HUES6 (cell line): ENCODE measurements at regions not wholly inside any gene's neighbourhood (a gene's known extent, or its start where the extent isn't known, plus 50 kb on each side); places are given as distances from the start of the nearest gene placed in this dataset.

Source experiments
- H3K27ac ChIP-seq: 2 replicates; pipeline ENCODE4 v1.7.0; 2013; ENCODE audit warnings: low read depth, mild to moderate bottlenecking, low read length, inconsistent platforms
- H3K27me3 ChIP-seq: 2 replicates; pipeline ENCODE4 v1.6.1; 2013; ENCODE audit warnings: low read length; ENCODE audit not compliant: control insufficient read depth, insufficient read depth
- H3K36me3 ChIP-seq: 2 replicates; pipeline ENCODE4 v1.6.1; 2013; ENCODE audit warnings: low read length; ENCODE audit not compliant: control insufficient read depth, insufficient read depth
- H3K4me1 ChIP-seq: 2 replicates; pipeline ENCODE4 v1.6.1; 2013; ENCODE audit warnings: low read length; ENCODE audit not compliant: control insufficient read depth, insufficient read depth
- H3K4me3 ChIP-seq: 2 replicates; pipeline ENCODE4 v1.5.1; 2013; ENCODE audit warnings: low read depth, low read length
- H3K9ac ChIP-seq: one replicate; pipeline ENCODE4 v1.6.1; 2013; ENCODE audit warnings: mild to moderate bottlenecking, low read length
- H3K9me3 ChIP-seq: 2 replicates; pipeline ENCODE4 v1.6.1; 2013; ENCODE audit warnings: low read depth, low read length; ENCODE audit not compliant: control insufficient read depth, insufficient read depth

- Histone ChIP-seq H3K27me3 (peaks cover 2% of the 10 kb centered on the region; the same call in 1 of the 2 replicates), H3K9ac (no peak overlapping the region), H3K4me3 (no peak overlapping the region), H3K4me1 (no peaks in the 10 kb centered on the region), H3K27ac (no peak overlapping the region), H3K36me3 (no peaks in the 10 kb centered on the region), H3K9me3 (no peaks in the 10 kb centered on the region)
Measured at GRCh38 chrX:121236040-121236439, 188.6 kb downstream of the GLUD2 start.

GRCh38 chrX:121238093-121238492, 190.7 kb downstream of the GLUD2 start:
- Histone ChIP-seq H3K36me3 (no peaks in the 10 kb centered on the region), H3K27me3 (no peaks in the 10 kb centered on the region; the same call in 1 of the 2 replicates), H3K4me1 (no peaks in the 10 kb centered on the region), H3K4me3 (no peak overlapping the region), H3K9me3 (no peaks in the 10 kb centered on the region), H3K9ac (no peak overlapping the region), H3K27ac (no peak overlapping the region)

- Histone ChIP-seq H3K27me3 (no peaks in the 10 kb centered on the region; the same call in 1 of the 2 replicates), H3K9ac (no peak overlapping the region), H3K4me3 (no peak overlapping the region), H3K27ac (no peak overlapping the region), H3K9me3 (no peaks in the 10 kb centered on the region), H3K4me1 (no peaks in the 10 kb centered on the region), H3K36me3 (no peaks in the 10 kb centered on the region)
Measured at GRCh38 chrX:121244511-121244910, 197.1 kb downstream of the GLUD2 start.

GRCh38 chrX:121245763-121246162, 198.4 kb downstream of the GLUD2 start:
- H3K9me3 ChIP-seq, result no peaks in the 10 kb centered on the region
- no peaks in the 10 kb centered on the region; the same call in 1 of the 2 replicates for H3K27me3 ChIP-seq
- H3K4me1 ChIP-seq, result no peaks in the 10 kb centered on the region
- H3K9ac ChIP-seq, result no peak overlapping the region
- no peaks in the 10 kb centered on the region for H3K36me3 ChIP-seq
- no peak overlapping the region for H3K27ac ChIP-seq
- no peak overlapping the region for H3K4me3 ChIP-seq

- Histone ChIP-seq H3K4me3 (no peak overlapping the region), H3K9me3 (no peaks in the 10 kb centered on the region), H3K9ac (no peak overlapping the region), H3K27me3 (peaks cover 3% of the 10 kb centered on the region; the same call in 1 of the 2 replicates), H3K27ac (no peak overlapping the region), H3K36me3 (no peaks in the 10 kb centered on the region), H3K4me1 (no peaks in the 10 kb centered on the region)
Measured at GRCh38 chrX:121254336-121254735, 206.9 kb downstream of the GLUD2 start.

- Histone ChIP-seq H3K9me3 (no peaks in the 10 kb centered on the region), H3K4me3 (no peak overlapping the region), H3K4me1 (no peaks in the 10 kb centered on the region; the same call in 1 of the 2 replicates), H3K9ac (no peak overlapping the region), H3K36me3 (no peaks in the 10 kb centered on the region), H3K27ac (no peak overlapping the region), H3K27me3 (peaks cover 3% of the 10 kb centered on the region; the same call in 1 of the 2 replicates)
Measured at GRCh38 chrX:121256647-121257046, 209.2 kb downstream of the GLUD2 start.

- no peaks in the 10 kb centered on the region; the same call in 1 of the 2 replicates for H3K4me1 ChIP-seq
- H3K27ac ChIP-seq, result no peak overlapping the region
- no peak overlapping the region for H3K4me3 ChIP-seq
- no peaks in the 10 kb centered on the region for H3K9me3 ChIP-seq
- peaks cover 3% of the 10 kb centered on the region; the same call in 1 of the 2 replicates for H3K27me3 ChIP-seq
- no peaks in the 10 kb centered on the region for H3K36me3 ChIP-seq
- H3K9ac ChIP-seq, result no peak overlapping the region
Measured at GRCh38 chrX:121258545-121258944, 211.1 kb downstream of the GLUD2 start.

- Histone ChIP-seq H3K9me3 (no peaks in the 10 kb centered on the region), H3K27me3 (peaks cover 3% of the 10 kb centered on the region; the same call in 1 of the 2 replicates), H3K36me3 (no peaks in the 10 kb centered on the region), H3K4me1 (no peaks in the 10 kb centered on the region; the same call in 1 of the 2 replicates), H3K27ac (no peak overlapping the region), H3K4me3 (no peak overlapping the region), H3K9ac (no peak overlapping the region)
Measured at GRCh38 chrX:121259170-121259569, 211.8 kb downstream of the GLUD2 start.

- Histone ChIP-seq H3K4me1 (no peaks in the 10 kb centered on the region; the same call in 1 of the 2 replicates), H3K36me3 (no peaks in the 10 kb centered on the region), H3K9me3 (no peaks in the 10 kb centered on the region), H3K27me3 (peaks cover 3% of the 10 kb centered on the region; the same call in 1 of the 2 replicates), H3K4me3 (no peak overlapping the region), H3K9ac (no peak overlapping the region), H3K27ac (no peak overlapping the region; the same call in 1 of the 2 replicates)
Measured at GRCh38 chrX:121260596-121261240, 213.3 kb downstream of the GLUD2 start.

- Histone ChIP-seq H3K36me3 (no peaks in the 10 kb centered on the region), H3K27me3 (no peaks in the 10 kb centered on the region; the same call in 1 of the 2 replicates), H3K9me3 (no peaks in the 10 kb centered on the region), H3K4me3 (no peak overlapping the region), H3K4me1 (no peaks in the 10 kb centered on the region), H3K9ac (no peak overlapping the region), H3K27ac (no peak overlapping the region)
Measured at GRCh38 chrX:121283921-121284320, 236.5 kb downstream of the GLUD2 start.

GRCh38 chrX:121298499-121298898, 251.1 kb downstream of the GLUD2 start:
- Histone ChIP-seq H3K9ac (no peak overlapping the region), H3K36me3 (no peaks in the 10 kb centered on the region), H3K4me3 (no peak overlapping the region), H3K27me3 (peaks cover 3% of the 10 kb centered on the region; the same call in 1 of the 2 replicates), H3K4me1 (no peaks in the 10 kb centered on the region), H3K27ac (no peak overlapping the region), H3K9me3 (no peaks in the 10 kb centered on the region)
